NCI-H774 (cell line): ENCODE measurements at regions not wholly inside any gene's neighbourhood (a gene's known extent, or its start where the extent isn't known, plus 50 kb on each side); places are given as distances from the start of the nearest gene placed in this dataset.
"Not testable (repeated sequence)": the region's sequence is repeated elsewhere in the genome, so short reads cannot be mapped to it uniquely, and the experiment has no call there.

Experiments
- DNase-seq: peaks from one replicate; lab custom pipeline; 2025; lab: John Stamatoyannopoulos, UW

GRCh38 chr2:234725528-234726264 is 226.1 kb upstream of the SH3BP4 start:
- DNase-seq = no peak

GRCh38 chr2:234724850-234725249 is 227.0 kb upstream of the SH3BP4 start:
- DNase-seq = no peak

- no peak for DNase-seq
These were observed 226.5 kb upstream of the ARL4C start for GRCh38 chr2:234723400-234723799.

- DNase-seq = no peak
These were observed 225.3 kb upstream of the ARL4C start for GRCh38 chr2:234722176-234722575.

GRCh38 chr2:234719116-234719716 is 222.3 kb upstream of the ARL4C start:
- DNase-seq = no peak

- no peak for DNase-seq
These were observed 219.4 kb upstream of the ARL4C start for GRCh38 chr2:234716271-234716670.

- DNase-seq = no peak
These were observed 218.9 kb upstream of the ARL4C start for GRCh38 chr2:234715671-234716250.

GRCh38 chr2:234714711-234715110 is 217.8 kb upstream of the ARL4C start:
- no peak for DNase-seq

- DNase-seq = no peak
These were observed 215.6 kb upstream of the ARL4C start for GRCh38 chr2:234712421-234712935.

- no peak for DNase-seq
These were observed 214.4 kb upstream of the ARL4C start for GRCh38 chr2:234711308-234711707.

GRCh38 chr2:234710587-234710986 is 213.7 kb upstream of the ARL4C start:
- no peak for DNase-seq

- no peak for DNase-seq
These were observed 213.2 kb upstream of the ARL4C start for GRCh38 chr2:234710066-234710465.

- DNase-seq = no peak
These were observed 211.8 kb upstream of the ARL4C start for GRCh38 chr2:234708717-234709116.

GRCh38 chr2:234708091-234708683 is 211.3 kb upstream of the ARL4C start:
- DNase-seq = no peak

GRCh38 chr2:234706086-234706485 is 209.2 kb upstream of the ARL4C start:
- DNase-seq = no peak

GRCh38 chr2:234705108-234705507 is 208.2 kb upstream of the ARL4C start:
- DNase-seq = no peak

- no peak for DNase-seq
These were observed 206.4 kb upstream of the ARL4C start for GRCh38 chr2:234703258-234703657.

- DNase-seq = no peak
These were observed 205.9 kb upstream of the ARL4C start for GRCh38 chr2:234702731-234703225.

- DNase-seq = no peak
These were observed 205.0 kb upstream of the ARL4C start for GRCh38 chr2:234701841-234702240.

GRCh38 chr2:234701421-234701820 is 204.5 kb upstream of the ARL4C start:
- no peak for DNase-seq

GRCh38 chr2:234699456-234699855 is 202.6 kb upstream of the ARL4C start:
- DNase-seq = no peak

GRCh38 chr2:234697300-234697876 is 200.5 kb upstream of the ARL4C start:
- DNase-seq = not testable (repeated sequence)
